HFFc6 (cell line): ENCODE measurements at regions not wholly inside any gene's neighbourhood (a gene's known extent, or its start where the extent isn't known, plus 50 kb on each side); places are given as distances from the start of the nearest gene placed in this dataset.

Source experiments
- DNase-seq: peaks from one replicate; pipeline ENCODE4 v3.0.0-alpha.2; 2018
- H3K27ac Mint-ChIP-seq: 2 replicates; pipeline ENCODE4 v1.8.0; 2020; ENCODE audit warnings: mild to moderate bottlenecking, mixed read lengths
- H3K27me3 Mint-ChIP-seq: 2 replicates; pipeline ENCODE4 v1.8.0; 2021; ENCODE audit warnings: mild to moderate bottlenecking, moderate library complexity, mixed read lengths; ENCODE audit not compliant: insufficient read depth
- H3K36me3 Mint-ChIP-seq: 2 replicates; pipeline ENCODE4 v1.8.0; 2021; ENCODE audit warnings: low read depth, mixed read lengths
- H3K4me1 Mint-ChIP-seq: 2 replicates; pipeline ENCODE4 v1.8.0; 2020; ENCODE audit warnings: low read depth, mixed read lengths
- H3K4me3 Mint-ChIP-seq: 2 replicates; pipeline ENCODE4 v1.8.0; 2020; ENCODE audit warnings: mild to moderate bottlenecking, moderate library complexity, mixed read lengths
- H3K9me3 Mint-ChIP-seq: 2 replicates; pipeline ENCODE4 v1.8.0; 2020; ENCODE audit warnings: mild to moderate bottlenecking, mixed read lengths
- CTCF ChIP-seq: fragments of 200-600 bp; sonication (generic); IDR thresholded peaks from 2 replicates; pipeline ENCODE4 v1.5.0; 2021; ENCODE audit warnings: antibody characterized with exemption, mild to moderate bottlenecking

GRCh38 chr10:32114508-32114907 lies 58.3 kb upstream of the KIF5B start:
- no peak for DNase-seq
- Mint-ChIP-seq H3K9me3 (peaks cover 5% of the 10 kb centered on the region), H3K36me3 (peaks cover 4% of the 10 kb centered on the region), H3K4me1 (peaks cover 13% of the 10 kb centered on the region), H3K27me3 (peaks cover 15% of the 10 kb centered on the region), H3K27ac (no peak overlapping the region), H3K4me3 (no peak overlapping the region)
- no peak for TF ChIP-seq CTCF

GRCh38 chr10:32112055-32112454 lies 55.8 kb upstream of the KIF5B start:
- Mint-ChIP-seq H3K4me3 (no peak overlapping the region), H3K9me3 (peaks cover 5% of the 10 kb centered on the region), H3K27ac (no peak overlapping the region), H3K27me3 (peaks cover 13% of the 10 kb centered on the region), H3K36me3 (peaks cover 4% of the 10 kb centered on the region), H3K4me1 (peaks cover 13% of the 10 kb centered on the region)
- TF ChIP-seq CTCF = no peak
- DNase-seq = peak; percentile 46

- Mint-ChIP-seq H3K27me3 (peaks cover 13% of the 10 kb centered on the region), H3K4me1 (peaks cover 13% of the 10 kb centered on the region), H3K4me3 (no peak overlapping the region), H3K9me3 (peaks cover 5% of the 10 kb centered on the region), H3K27ac (no peak overlapping the region), H3K36me3 (peaks cover 4% of the 10 kb centered on the region)
- no peak for TF ChIP-seq CTCF
- DNase-seq = no peak
Observed at GRCh38 chr10:32111585-32111984, 55.4 kb upstream of the KIF5B start.

- no peak for DNase-seq
- Mint-ChIP-seq H3K9me3 (peaks cover 3% of the 10 kb centered on the region), H3K4me3 (no peak overlapping the region), H3K4me1 (peaks cover 13% of the 10 kb centered on the region), H3K27me3 (peaks cover 13% of the 10 kb centered on the region), H3K36me3 (peaks cover 2% of the 10 kb centered on the region), H3K27ac (no peak overlapping the region)
- TF ChIP-seq CTCF = no peak
Observed at GRCh38 chr10:32110790-32111189, 54.6 kb upstream of the KIF5B start.

- H3K36me3 Mint-ChIP-seq = no peaks in the 10 kb centered on the region; the same call in 1 of the 2 replicates
- H3K4me3 Mint-ChIP-seq = no peak overlapping the region
- H3K4me1 Mint-ChIP-seq = peaks cover 13% of the 10 kb centered on the region
- H3K27ac Mint-ChIP-seq = no peak overlapping the region
- TF ChIP-seq CTCF = no peak
- no peak for DNase-seq
- H3K9me3 Mint-ChIP-seq = no peaks in the 10 kb centered on the region
- peaks cover 7% of the 10 kb centered on the region for H3K27me3 Mint-ChIP-seq
Observed at GRCh38 chr10:32109603-32110002, 53.4 kb upstream of the KIF5B start.
